ENCODE measurements at regions not wholly inside any gene's neighbourhood (a gene's known extent, or its start where the extent isn't known, plus 50 kb on each side); places are given as distances from the start of the nearest gene placed in this dataset.

- Mint-ChIP-seq H3K4me1 (no peaks in the 10 kb centered on the region), H3K27ac (no peak overlapping the region), H3K4me3 (no peak overlapping the region), H3K27me3 (no peaks in the 10 kb centered on the region), H3K36me3 (ENCODE audit: low read depth) (no peaks in the 10 kb centered on the region), H3K9me3 (no peaks in the 10 kb centered on the region)
- DNase-seq: no peak
- intact Hi-C loops (cut with micrococcal nuclease): no loop called here
- POLR2A ChIA-PET: no interaction called here
- no peak for ATAC-seq (ENCODE audit: low read depth)
- CTCF ChIA-PET: no interaction called here
- no peak for TF ChIP-seq CTCF (IDR thresholded peaks at IDR 0.05)
Measured at GRCh38 chrX:69068301-69069085, 96.8 kb downstream of the PJA1 start.

GRCh38 chrX:69067841-69068240, 97.4 kb downstream of the PJA1 start:
- Mint-ChIP-seq H3K27ac (no peak overlapping the region), H3K4me3 (no peak overlapping the region), H3K9me3 (no peaks in the 10 kb centered on the region), H3K27me3 (no peaks in the 10 kb centered on the region), H3K36me3 (ENCODE audit: low read depth) (no peaks in the 10 kb centered on the region), H3K4me1 (no peaks in the 10 kb centered on the region)
- ChIA-PET POLR2A (no interaction called here), CTCF (no interaction called here)
- ATAC-seq (ENCODE audit: low read depth) (no peak), DNase-seq (no peak)
- no peak for TF ChIP-seq CTCF (IDR thresholded peaks at IDR 0.05)
- intact Hi-C loops (cut with micrococcal nuclease): no loop called here

- H3K9me3 Mint-ChIP-seq: no peaks in the 10 kb centered on the region
- H3K36me3 Mint-ChIP-seq (ENCODE audit: low read depth): no peaks in the 10 kb centered on the region
- ChIA-PET POLR2A (no interaction called here), CTCF (no interaction called here)
- no peak for TF ChIP-seq CTCF (IDR thresholded peaks at IDR 0.05)
- H3K27ac Mint-ChIP-seq: no peak overlapping the region
- ATAC-seq (ENCODE audit: low read depth) (no peak), DNase-seq (no peak)
- H3K27me3 Mint-ChIP-seq: no peaks in the 10 kb centered on the region
- no peaks in the 10 kb centered on the region for H3K4me1 Mint-ChIP-seq
- intact Hi-C loops (cut with micrococcal nuclease): no loop called here
- no peak overlapping the region for H3K4me3 Mint-ChIP-seq
Measured at GRCh38 chrX:69066966-69067525, 98.2 kb downstream of the PJA1 start.

GRCh38 chrX:69066021-69066757, 99.1 kb downstream of the PJA1 start:
- ChIA-PET CTCF (no interaction called here), POLR2A (no interaction called here)
- Mint-ChIP-seq H3K4me3 (no peak overlapping the region), H3K4me1 (no peaks in the 10 kb centered on the region), H3K36me3 (ENCODE audit: low read depth) (no peaks in the 10 kb centered on the region), H3K9me3 (no peaks in the 10 kb centered on the region), H3K27me3 (no peaks in the 10 kb centered on the region), H3K27ac (no peak overlapping the region)
- intact Hi-C loops (cut with micrococcal nuclease): no loop called here
- no peak for TF ChIP-seq CTCF (IDR thresholded peaks at IDR 0.05)
- ATAC-seq (ENCODE audit: low read depth) (no peak), DNase-seq (no peak)

- no peaks in the 10 kb centered on the region for H3K4me1 Mint-ChIP-seq
- ATAC-seq (ENCODE audit: low read depth) (no peak), DNase-seq (no peak)
- H3K27ac Mint-ChIP-seq: no peak overlapping the region
- intact Hi-C loops (cut with micrococcal nuclease): no loop called here
- TF ChIP-seq CTCF (IDR thresholded peaks at IDR 0.05): no peak
- H3K36me3 Mint-ChIP-seq (ENCODE audit: low read depth): no peaks in the 10 kb centered on the region
- CTCF ChIA-PET: no interaction called here
- no peaks in the 10 kb centered on the region for H3K27me3 Mint-ChIP-seq
- H3K9me3 Mint-ChIP-seq: no peaks in the 10 kb centered on the region
- no peak overlapping the region for H3K4me3 Mint-ChIP-seq
- POLR2A ChIA-PET: no interaction called here
Measured at GRCh38 chrX:69065451-69065850, 99.8 kb downstream of the PJA1 start.

Data from activated B cell treated with CpG ODN at 0.5 μM for 24 hours (primary cell).